ENCODE measurements at regions not wholly inside any gene's neighbourhood (a gene's known extent, or its start where the extent isn't known, plus 50 kb on each side); places are given as distances from the start of the nearest gene placed in this dataset.

GRCh38 chr2:179383975-179384374 lies 119.3 kb upstream of the SESTD1 start:
- TF ChIP-seq POLR2A (IDR thresholded peaks at IDR 0.05) (no peak), CTCF (IDR thresholded peaks at IDR 0.05) (no peak)
